Retina (tissue), 1 donor: ENCODE measurements at regions not wholly inside any gene's neighbourhood (a gene's known extent, or its start where the extent isn't known, plus 50 kb on each side); places are given as distances from the start of the nearest gene placed in this dataset.

Experiments used
- DNase-seq: peaks from one replicate; pipeline ENCODE4 v3.0.0-alpha.2; 2016

GRCh38 chr18:43994381-43994780 lies 686.3 kb upstream of the SETBP1 start:
- DNase-seq = peak; percentile 19

- DNase-seq = no peak
These were observed 666.8 kb upstream of the SETBP1 start for GRCh38 chr18:44013871-44014270.

GRCh38 chr18:44025421-44025820 lies 655.3 kb upstream of the SETBP1 start:
- no peak for DNase-seq

GRCh38 chr18:44028109-44028508 lies 652.6 kb upstream of the SETBP1 start:
- DNase-seq = no peak

- no peak for DNase-seq
These were observed 649.6 kb upstream of the SETBP1 start for GRCh38 chr18:44031063-44031462.

GRCh38 chr18:44033144-44033701 lies 647.5 kb upstream of the SETBP1 start:
- DNase-seq = peak; percentile 49

GRCh38 chr18:44035554-44035953 lies 645.1 kb upstream of the SETBP1 start:
- no peak for DNase-seq

GRCh38 chr18:44036501-44036900 lies 644.2 kb upstream of the SETBP1 start:
- DNase-seq = peak; percentile 37

- no peak for DNase-seq
These were observed 641.5 kb upstream of the SETBP1 start for GRCh38 chr18:44039216-44039615.

GRCh38 chr18:44039826-44040225 lies 640.9 kb upstream of the SETBP1 start:
- DNase-seq = no peak

- peak; percentile 42 for DNase-seq
These were observed 639.1 kb upstream of the SETBP1 start for GRCh38 chr18:44041553-44041952.

GRCh38 chr18:44041961-44042360 lies 638.7 kb upstream of the SETBP1 start:
- DNase-seq = peak; percentile 52

- no peak for DNase-seq
These were observed 634.2 kb upstream of the SETBP1 start for GRCh38 chr18:44046376-44046975.

GRCh38 chr18:44047585-44047984 lies 633.1 kb upstream of the SETBP1 start:
- no peak for DNase-seq

GRCh38 chr18:44048435-44048834 lies 632.3 kb upstream of the SETBP1 start:
- DNase-seq = no peak

GRCh38 chr18:44048846-44049245 lies 631.8 kb upstream of the SETBP1 start:
- no peak for DNase-seq

- DNase-seq = peak; percentile 25
These were observed 629.7 kb upstream of the SETBP1 start for GRCh38 chr18:44051026-44051425.

GRCh38 chr18:44054514-44054913 lies 626.2 kb upstream of the SETBP1 start:
- no peak for DNase-seq

GRCh38 chr18:44060197-44060596 lies 620.5 kb upstream of the SETBP1 start:
- no peak for DNase-seq

GRCh38 chr18:44061438-44061837 lies 619.2 kb upstream of the SETBP1 start:
- DNase-seq = no peak

GRCh38 chr18:44062345-44062744 lies 618.3 kb upstream of the SETBP1 start:
- DNase-seq = no peak

GRCh38 chr18:44065206-44065605 lies 615.5 kb upstream of the SETBP1 start:
- DNase-seq = no peak

GRCh38 chr18:44066541-44066940 lies 614.1 kb upstream of the SETBP1 start:
- DNase-seq = no peak

- DNase-seq = no peak
These were observed 613.5 kb upstream of the SETBP1 start for GRCh38 chr18:44067186-44067585.

GRCh38 chr18:44075038-44075437 lies 605.6 kb upstream of the SETBP1 start:
- no peak for DNase-seq
